Breast epithelium (tissue), 4 donors: ENCODE measurements at regions not wholly inside any gene's neighbourhood (a gene's known extent, or its start where the extent isn't known, plus 50 kb on each side); places are given as distances from the start of the nearest gene placed in this dataset.

Experiments
- DNase-seq, 2 donors: peaks; one replicate each; pipeline ENCODE4 v3.0.0-alpha.2; 2019; ENCODE audit warnings: low spot score in 2 of 2
- H3K27ac ChIP-seq, 2 donors: fragments of 200-600 bp; sonication (generic) in 1 of 2; one replicate each; pipeline ENCODE4 v1.5.1; 2016 to 2019; ENCODE audit warnings: mild to moderate bottlenecking in 1 of 2
- H3K27me3 ChIP-seq, 2 donors: fragments of 200-600 bp; sonication (generic) in 1 of 2; one replicate each; pipeline versions ENCODE4 v1.5.1 to v1.6.0; 2017 to 2019; ENCODE audit warnings: control low read depth in 1 of 2, mild to moderate bottlenecking in 1 of 2
- H3K36me3 ChIP-seq: fragments of 200-600 bp; one replicate; pipeline ENCODE4 v1.5.1; 2019
- H3K4me1 ChIP-seq, 2 donors: fragments of 200-600 bp; sonication (generic); one replicate each; pipeline ENCODE4 v1.5.1; 2016 to 2019; ENCODE audit warnings: control low read depth in 1 of 2
- H3K4me3 ChIP-seq, 3 donors: fragments of 200-600 bp; sonication (generic); 1 replicate in 2 of 3; 2 replicates in 1 of 3; pipeline ENCODE4 v1.5.1; 2016 to 2019; ENCODE audit warnings: mild to moderate bottlenecking in 3 of 3, moderate library complexity in 2 of 3
- H3K9me3 ChIP-seq, 2 donors: fragments of 200-600 bp; sonication (generic) in 1 of 2; one replicate each; pipeline ENCODE4 v1.5.1; 2016 to 2019; ENCODE audit warnings: control low read depth in 1 of 2
- CTCF ChIP-seq, 3 donors: fragments of 450-650 bp; IDR thresholded peaks; one replicate each; pipeline ENCODE4 v1.5.1; 2016 to 2017; ENCODE audit warnings: antibody characterized with exemption in 3 of 3, mild to moderate bottlenecking in 3 of 3, moderate library complexity in 3 of 3
- POLR2A ChIP-seq: fragments of 450-650 bp; IDR thresholded peaks from one replicate; pipeline ENCODE4 v1.6.1; 2016; ENCODE audit warnings: antibody characterized with exemption, mild to moderate bottlenecking, moderate library complexity
- POLR2AphosphoS5 ChIP-seq, 3 donors: sonication (generic); formaldehyde crosslinking; IDR thresholded peaks; one replicate each; pipeline ENCODE4 v1.6.1; 2017; ENCODE audit warnings: antibody characterized with exemption in 3 of 3
- intact Hi-C: fragments of 100-400 bp; cut with DNase I; formaldehyde crosslinking; loops from one replicate; pipeline ENCODE4 v1.15.1; 2023; ENCODE audit warnings: low total_unique reads

- Histone ChIP-seq H3K36me3 (no peaks in the 10 kb centered on the region), H3K4me1 (peaks cover 0 to 5% of the 10 kb centered on the region in 2 donors), H3K4me3 (peak overlapping the region in 1 of 3 donors; percentile 2), H3K9me3 (no peaks in the 10 kb centered on the region), H3K27ac (peak overlapping the region; percentile 77 to 90), H3K27me3 (no peaks in the 10 kb centered on the region)
- intact Hi-C loops = no loop called here
- TF ChIP-seq POLR2A (no peak), CTCF (IDR thresholded peaks at IDR 0.05) (no peak), POLR2AphosphoS5 (IDR thresholded peaks at IDR 0.05) (no peak)
- no peak for DNase-seq
Measured at GRCh38 chr11:101345891-101346290, 216.3 kb upstream of the PGR start.

GRCh38 chr11:101342307-101342706 is 212.7 kb upstream of the PGR start:
- no peak for DNase-seq
- TF ChIP-seq POLR2AphosphoS5 (IDR thresholded peaks at IDR 0.05) = no peak
- TF ChIP-seq POLR2A = no peak
- TF ChIP-seq CTCF (IDR thresholded peaks at IDR 0.05) = no peak
- no peaks in the 10 kb centered on the region for H3K9me3 ChIP-seq
- no peak overlapping the region for H3K4me3 ChIP-seq
- H3K36me3 ChIP-seq = no peaks in the 10 kb centered on the region
- H3K4me1 ChIP-seq = peaks cover 0 to 5% of the 10 kb centered on the region in 2 donors
- no peak overlapping the region for H3K27ac ChIP-seq
- no peaks in the 10 kb centered on the region for H3K27me3 ChIP-seq
- intact Hi-C loops = no loop called here

GRCh38 chr11:101341578-101341977 is 212.0 kb upstream of the PGR start:
- TF ChIP-seq CTCF (IDR thresholded peaks at IDR 0.05) (no peak), POLR2AphosphoS5 (IDR thresholded peaks at IDR 0.05) (no peak), POLR2A (no peak)
- no peaks in the 10 kb centered on the region for H3K9me3 ChIP-seq
- no peaks in the 10 kb centered on the region for H3K36me3 ChIP-seq
- intact Hi-C loops = no loop called here
- H3K4me1 ChIP-seq = peaks cover 0 to 5% of the 10 kb centered on the region in 2 donors
- H3K4me3 ChIP-seq = no peak overlapping the region
- H3K27me3 ChIP-seq = no peaks in the 10 kb centered on the region
- H3K27ac ChIP-seq = no peak overlapping the region
- no peak for DNase-seq

- Histone ChIP-seq H3K4me3 (no peak overlapping the region), H3K27ac (peak overlapping the region in 1 of 2 donors; percentile 32), H3K27me3 (no peaks in the 10 kb centered on the region), H3K4me1 (peaks cover 0 to 5% of the 10 kb centered on the region in 2 donors), H3K9me3 (no peaks in the 10 kb centered on the region), H3K36me3 (no peaks in the 10 kb centered on the region)
- intact Hi-C loops = no loop called here
- DNase-seq = no peak
- TF ChIP-seq CTCF (IDR thresholded peaks at IDR 0.05) = no peak
- TF ChIP-seq POLR2A = no peak
- no peak for TF ChIP-seq POLR2AphosphoS5 (IDR thresholded peaks at IDR 0.05)
Measured at GRCh38 chr11:101336858-101337257, 207.2 kb upstream of the PGR start.

GRCh38 chr11:101336155-101336554 is 206.5 kb upstream of the PGR start:
- H3K27me3 ChIP-seq = no peaks in the 10 kb centered on the region
- intact Hi-C loops = no loop called here
- no peaks in the 10 kb centered on the region for H3K36me3 ChIP-seq
- no peak overlapping the region for H3K27ac ChIP-seq
- DNase-seq = no peak
- H3K9me3 ChIP-seq = no peaks in the 10 kb centered on the region
- TF ChIP-seq CTCF (IDR thresholded peaks at IDR 0.05) (no peak), POLR2AphosphoS5 (IDR thresholded peaks at IDR 0.05) (no peak), POLR2A (no peak)
- no peaks in the 10 kb centered on the region for H3K4me1 ChIP-seq
- H3K4me3 ChIP-seq = no peak overlapping the region
